HG03280 (cell line): ENCODE measurements at regions not wholly inside any gene's neighbourhood (a gene's known extent, or its start where the extent isn't known, plus 50 kb on each side); places are given as distances from the start of the nearest gene placed in this dataset.
"Not testable (repeated sequence)": the region's sequence is repeated elsewhere in the genome, so short reads cannot be mapped to it uniquely, and the experiment has no call there.

Experiments used
- ATAC-seq: cut with Tn5 transposase; IDR thresholded peaks from one replicate; pipeline ENCODE4 v1.9.1; 2021; ENCODE audit warnings: mild to moderate bottlenecking, moderate library complexity; ENCODE audit not compliant: unreplicated experiment

- not testable (repeated sequence) for ATAC-seq
Measured at GRCh38 chr1:117314951-117315350, 52.3 kb upstream of the MAN1A2 start.

DNA sequence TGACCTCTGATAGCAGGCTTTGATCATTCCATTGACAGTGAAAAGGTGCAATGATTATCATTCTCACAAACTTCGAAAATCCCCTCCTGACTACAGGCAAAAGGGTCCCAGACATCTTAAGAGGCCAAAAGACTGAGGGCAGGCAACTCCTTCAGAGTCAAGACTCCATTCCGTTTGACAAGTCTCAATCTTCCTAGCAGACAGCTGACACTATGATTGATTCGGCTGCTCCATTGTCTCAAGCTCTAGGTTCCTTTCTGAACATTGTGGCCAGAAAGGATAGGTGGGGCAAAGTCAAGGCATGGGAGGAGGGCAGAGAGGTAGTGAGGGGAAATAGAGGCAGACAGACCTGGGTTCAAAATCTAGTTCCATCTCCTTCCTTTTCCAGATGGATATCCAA lies 53.7 kb upstream of the MAN1A2 start:
- ATAC-seq, result no peak

DNA sequence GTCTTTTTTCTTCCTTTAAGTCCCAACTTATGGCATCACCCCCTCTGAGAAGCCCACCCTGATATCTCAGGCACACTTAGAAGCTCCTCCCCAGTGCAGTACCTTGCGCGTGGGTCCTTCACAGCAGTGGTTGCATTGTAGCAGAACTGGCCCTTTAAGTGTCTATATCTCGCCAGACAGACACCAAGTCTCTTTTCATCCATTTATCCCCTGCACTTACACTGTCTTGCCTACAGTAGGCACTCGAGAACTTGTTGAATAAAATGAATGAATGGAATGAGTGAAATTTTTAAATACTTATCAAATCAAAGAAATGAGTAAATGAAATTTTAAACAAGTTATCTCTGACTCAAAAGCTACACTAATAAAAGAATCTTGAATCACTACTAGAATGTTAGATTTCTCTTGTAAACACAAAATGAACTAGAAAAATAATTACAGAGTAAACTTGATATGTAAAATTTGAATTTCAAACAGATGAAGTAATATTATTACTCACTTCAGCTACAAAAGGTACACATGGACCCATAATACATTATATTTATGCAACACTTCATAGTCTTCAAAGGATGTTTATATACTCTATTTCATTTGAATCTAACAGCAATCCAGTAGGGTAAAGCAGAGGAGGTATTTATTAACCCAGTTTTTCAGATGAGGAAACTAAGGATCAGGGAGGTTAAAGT lies 54.7 kb upstream of the MAN1A2 start:
- ATAC-seq, result no peak

DNA sequence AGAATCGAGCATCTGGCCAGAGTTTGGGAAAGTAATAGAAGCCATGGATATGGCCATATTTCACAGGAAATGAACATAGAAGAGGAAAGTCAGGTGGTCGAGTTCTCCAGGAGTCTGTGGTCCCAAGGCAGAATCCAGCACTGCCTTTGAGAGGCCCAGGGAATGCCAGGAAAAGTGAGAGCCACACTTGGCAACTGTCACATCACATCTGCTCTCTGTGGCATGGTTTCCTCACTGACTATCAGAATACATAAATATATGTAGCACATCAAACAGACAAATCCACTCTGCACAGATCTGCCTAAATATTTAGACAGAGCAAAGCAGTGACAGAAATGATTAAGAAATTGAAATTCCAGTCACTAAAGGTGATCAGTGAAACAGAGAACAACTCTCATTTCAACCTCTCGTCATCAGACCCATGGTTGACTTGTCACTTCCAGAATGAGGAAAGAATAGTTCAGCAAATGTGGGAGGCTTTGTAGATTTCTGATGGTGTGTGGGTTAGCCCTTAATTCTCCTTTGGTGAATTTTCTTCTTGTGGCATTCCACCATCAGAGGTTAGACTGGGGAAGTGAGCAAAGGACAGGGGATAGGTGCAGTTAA lies 58.8 kb upstream of the MAN1A2 start:
- no peak for ATAC-seq

DNA sequence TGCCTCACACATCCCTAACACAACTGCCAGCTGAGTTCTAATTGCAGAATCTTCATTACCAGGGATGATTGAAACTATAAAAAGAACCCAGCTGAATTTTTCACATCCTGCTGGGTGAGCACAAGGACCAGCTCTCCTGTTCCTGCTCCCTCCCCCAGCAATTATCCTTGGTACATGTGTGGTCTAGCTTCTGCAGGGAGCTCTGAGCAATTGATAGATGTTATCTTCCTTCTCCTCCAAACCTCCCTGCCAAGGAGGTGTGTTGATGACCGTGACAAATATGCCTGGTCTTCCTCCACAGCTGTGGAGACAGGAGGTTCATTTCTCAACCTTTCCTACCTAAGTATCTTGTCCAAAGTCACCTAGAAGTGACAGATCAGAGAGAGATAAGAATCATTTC lies 65.3 kb upstream of the MAN1A2 start:
- ATAC-seq, result no peak

DNA sequence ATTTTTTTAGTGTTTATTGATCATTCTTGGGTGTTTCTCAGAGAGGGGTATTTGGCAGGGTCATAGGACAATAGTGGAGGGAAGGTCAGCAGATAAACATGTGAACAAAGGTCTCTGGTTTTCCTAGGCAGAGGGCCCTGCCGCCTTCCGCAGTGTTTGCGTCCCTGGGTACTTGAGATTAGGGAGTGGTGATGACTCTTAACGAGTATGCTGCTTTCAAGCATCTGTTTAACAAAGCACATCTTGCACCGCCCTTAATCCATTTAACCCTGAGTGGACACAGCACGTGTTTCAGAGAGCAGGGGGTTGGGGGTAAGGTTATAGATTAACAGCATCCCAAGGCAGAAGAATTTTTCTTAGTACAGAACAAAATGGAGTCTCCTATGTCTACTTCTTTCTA lies 67.1 kb upstream of the MAN1A2 start:
- not testable (repeated sequence) for ATAC-seq

GRCh38 chr1:117295001-117295400 lies 72.2 kb upstream of the MAN1A2 start:
- no peak for ATAC-seq

GRCh38 chr1:117290890-117291289 lies 76.4 kb upstream of the MAN1A2 start:
- ATAC-seq, result no peak

- no peak for ATAC-seq
Measured at GRCh38 chr1:117289316-117289870, 77.9 kb upstream of the MAN1A2 start.

DNA sequence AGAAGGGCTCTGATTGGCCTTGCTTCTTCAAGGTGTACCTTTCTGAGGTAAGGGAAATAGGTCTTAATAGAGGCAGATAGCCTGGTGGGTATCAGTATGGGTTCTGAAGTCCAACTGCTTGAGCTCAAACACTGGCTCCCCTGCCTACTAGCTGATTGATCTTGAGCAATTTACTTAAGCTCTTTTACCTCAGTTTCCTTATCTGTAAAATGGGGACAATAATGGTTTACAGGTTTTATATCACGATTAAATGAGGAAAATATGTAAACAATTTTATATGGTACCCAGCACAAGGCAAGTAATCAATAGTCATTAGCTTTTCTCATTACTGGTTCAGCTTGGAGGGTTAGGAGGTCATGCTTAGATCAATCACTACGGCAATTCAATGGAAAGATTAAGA lies 75.8 kb upstream of the VTCN1 start:
- no peak for ATAC-seq

DNA sequence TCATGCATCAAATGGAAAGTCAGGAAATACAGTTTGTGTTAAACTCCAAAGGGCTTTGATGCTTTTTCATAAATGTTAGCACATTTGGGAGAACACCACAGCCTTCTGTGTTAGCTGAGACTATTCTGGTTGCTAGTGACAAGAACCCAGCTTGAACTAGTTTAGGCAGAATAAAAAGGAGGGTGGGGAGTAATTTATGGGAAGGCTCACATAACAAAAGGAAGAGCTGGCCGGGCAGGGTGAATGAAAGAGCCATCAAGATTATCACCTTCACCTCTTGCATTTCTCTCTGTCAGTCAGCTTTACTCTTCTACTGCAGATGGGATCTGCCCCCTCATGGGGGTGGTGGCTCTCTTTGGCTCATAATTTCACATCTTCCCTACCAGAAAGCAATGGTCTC lies 75.4 kb upstream of the VTCN1 start:
- no peak for ATAC-seq

DNA sequence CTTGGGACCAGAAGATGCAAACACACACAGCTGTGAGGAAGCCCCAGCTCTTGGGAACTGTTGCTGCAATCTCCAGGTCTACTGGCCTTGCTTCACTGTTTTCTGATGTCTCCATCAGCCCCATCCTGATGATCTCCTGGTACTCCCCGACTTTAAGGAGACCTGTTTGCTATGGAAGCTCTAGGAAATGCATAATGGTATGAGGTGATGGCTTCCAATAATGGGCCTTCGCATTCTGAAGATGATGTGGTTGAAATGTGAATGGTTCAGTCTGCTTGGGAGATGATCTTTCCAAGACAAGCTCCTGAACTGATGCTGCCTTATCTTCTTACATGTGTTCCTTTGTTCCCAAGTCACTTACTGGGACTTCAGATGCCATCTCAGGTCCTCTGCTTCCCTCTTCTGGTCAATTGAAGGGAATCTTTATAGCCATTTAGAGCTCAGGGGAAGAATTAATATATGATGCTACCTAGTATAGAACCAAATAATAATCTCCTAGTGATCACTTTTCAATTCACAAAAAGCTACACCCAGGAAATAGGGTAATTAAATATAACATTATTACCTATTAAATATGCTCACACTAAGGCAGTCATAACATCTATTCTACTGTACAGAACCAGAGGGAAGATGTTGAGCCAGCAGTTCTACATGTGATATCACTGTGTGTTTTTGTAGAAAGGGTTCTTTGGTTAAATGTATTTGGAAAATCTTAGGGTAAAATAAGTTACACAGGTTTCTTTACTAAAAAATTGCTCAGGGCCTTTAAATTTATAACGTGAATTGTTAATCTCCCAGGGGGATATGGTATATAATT lies 73.9 kb upstream of the VTCN1 start:
- no peak for ATAC-seq

DNA sequence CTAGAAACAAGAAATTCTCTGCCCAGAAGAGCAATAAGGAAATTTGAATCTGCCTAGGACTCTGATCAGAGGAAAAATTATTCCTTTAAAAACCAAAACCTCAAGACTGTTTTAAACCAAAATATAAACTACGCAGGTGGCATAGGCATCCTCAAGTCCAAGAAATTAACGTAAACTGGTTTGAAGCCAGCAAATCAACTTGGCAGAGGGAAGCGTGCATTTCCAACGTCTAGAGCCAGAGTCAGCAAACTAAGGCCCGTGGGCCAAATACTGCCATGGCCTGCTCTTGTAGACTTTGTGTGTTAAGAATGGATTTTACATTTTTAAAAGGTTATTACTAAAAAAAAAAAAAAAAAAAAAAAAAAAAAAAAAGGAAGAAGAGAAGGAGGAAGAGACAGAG lies 67.8 kb upstream of the VTCN1 start:
- ATAC-seq, result no peak

GRCh38 chr1:117275055-117275454 lies 64.3 kb upstream of the VTCN1 start:
- peak; percentile 65 for ATAC-seq

DNA sequence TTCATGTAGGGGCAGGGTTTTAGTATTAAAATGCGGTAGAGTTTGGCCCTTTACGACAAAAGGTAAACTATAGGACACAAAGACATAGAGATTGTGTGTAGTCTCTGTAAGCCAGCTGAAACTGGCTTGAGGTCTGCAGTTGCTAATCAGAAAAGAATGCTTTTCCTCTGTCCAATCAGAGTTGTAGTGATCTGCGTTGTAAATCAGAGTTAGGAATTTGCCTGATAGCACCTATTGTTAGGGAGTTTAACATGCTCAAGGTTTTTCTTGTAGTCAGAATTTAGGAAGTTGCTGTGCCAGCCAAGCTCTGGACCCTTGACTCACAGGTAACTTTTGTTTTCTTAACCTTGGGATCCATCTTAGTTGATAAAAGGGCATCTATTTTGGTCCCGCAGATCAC lies 61.2 kb upstream of the VTCN1 start:
- no peak for ATAC-seq

DNA sequence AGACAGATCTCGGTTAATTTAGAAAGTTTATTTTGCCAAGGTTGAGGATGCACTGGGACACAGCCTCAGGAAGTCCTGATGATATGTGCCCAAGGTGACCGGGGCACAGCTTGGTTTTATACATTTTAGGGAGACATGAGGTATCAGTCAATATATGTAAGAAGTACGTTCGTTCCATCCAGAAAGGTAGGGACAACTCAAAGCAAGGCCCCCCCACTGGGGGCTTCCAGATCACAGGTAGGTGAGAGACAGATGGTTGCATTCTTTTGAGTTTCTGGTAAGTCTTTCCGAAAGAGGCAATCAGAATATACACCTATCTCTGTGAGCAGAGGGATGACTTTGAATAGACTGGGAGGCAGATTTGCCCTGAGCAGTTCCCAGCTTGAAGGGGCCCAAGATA lies 60.4 kb upstream of the VTCN1 start:
- no peak for ATAC-seq

GRCh38 chr1:117270679-117271078 lies 60.0 kb upstream of the VTCN1 start:
- ATAC-seq, result no peak

GRCh38 chr1:117268535-117269455 lies 58.1 kb upstream of the VTCN1 start:
- ATAC-seq, result no peak

- no peak for ATAC-seq
Measured at GRCh38 chr1:117267232-117267774, 56.6 kb upstream of the VTCN1 start.

DNA sequence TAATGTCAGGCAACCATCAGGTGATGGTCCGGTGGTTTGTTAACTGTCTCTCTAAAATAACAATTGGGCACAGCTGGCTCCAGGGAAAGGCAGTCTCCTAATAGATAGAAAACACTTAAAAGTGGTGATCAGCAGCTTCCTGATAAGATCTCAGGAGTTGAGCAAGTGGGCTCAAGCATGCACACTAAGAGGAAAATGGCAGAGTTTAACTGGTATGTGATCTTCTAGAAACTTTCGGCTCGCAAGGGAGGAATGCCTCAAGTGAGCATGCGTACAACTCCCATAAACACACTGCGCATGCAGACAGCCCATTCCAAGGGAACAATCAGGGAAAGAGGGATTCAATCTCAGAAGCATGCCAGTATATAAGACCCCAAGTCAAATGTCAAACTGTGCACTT lies 52.2 kb upstream of the VTCN1 start:
- ATAC-seq, result no peak

- no peak for ATAC-seq
Measured at GRCh38 chr1:117261424-117261785, 50.7 kb upstream of the VTCN1 start.
